HCT116 (cell line): ENCODE measurements at regions not wholly inside any gene's neighbourhood (a gene's known extent, or its start where the extent isn't known, plus 50 kb on each side); places are given as distances from the start of the nearest gene placed in this dataset.
"Not testable (repeated sequence)": the region's sequence is repeated elsewhere in the genome, so short reads cannot be mapped to it uniquely, and the experiment has no call there.

Experiments
- ATAC-seq: fragments of 200-7000 bp; cut with Tn5 transposase; 2 replicates; pipeline ENCODE4 v1.9.1; 2020; ENCODE audit warnings: mild to moderate bottlenecking, moderate library complexity
- BruUV-seq: library from RNA; stranded (reverse); fragments of 400-500 nt; replicated peaks from 2 replicates; lab custom pipeline; 2021; lab: Mats Ljungman, UMichigan
- CTCF ChIA-PET: fragments of 300-600 bp; sonication (Branson Sonifier 250); formaldehyde crosslinking; loops from one replicate; lab custom pipeline; 2021; ENCODE audit warnings: antibody characterized with exemption; lab: Charles Lee
- POLR2A ChIA-PET: fragments of 300-600, 350-600 bp; sonication (Branson Sonifier 250); formaldehyde crosslinking; loops from one replicate; lab custom pipeline; 2021; ENCODE audit warnings: antibody characterized with exemption; lab: Charles Lee
- RAD21 ChIA-PET, 2 experiments: fragments of 300-600 bp; sonication (Branson Sonifier 250); formaldehyde crosslinking; loops; one replicate each; lab custom pipeline; 2023; ENCODE audit warnings: low total read pairs in 2 of 2; ENCODE audit not compliant: uncharacterized antibody in 2 of 2, unreplicated experiment in 2 of 2, low non-redundant PET in 1 of 2; lab: Charles Lee
- DNase-seq: peaks from one replicate; pipeline ENCODE4 v3.0.0-alpha.2; 2010; ENCODE audit warnings: low read depth, low spot score
- H2AFZ ChIP-seq: fragments of 200-600 bp; shearing (Covaris generic), sonication (generic); 2 replicates; pipeline ENCODE4 v1.6.1; 2017; ENCODE audit warnings: low read depth, mixed run types, mixed read lengths, antibody characterized with exemption, low read length; ENCODE audit not compliant: poor library complexity, severe bottlenecking
- H3K27ac ChIP-seq: 2 replicates; pipeline ENCODE4 v1.5.1; 2012; ENCODE audit warnings: low read depth, low read length
- H3K27me3 ChIP-seq: fragments of 200-600 bp; sonication (generic); 2 replicates; pipeline ENCODE4 v1.6.1; 2016; ENCODE audit warnings: mixed run types, low read length, mixed read lengths; ENCODE audit not compliant: insufficient read depth
- H3K36me3 ChIP-seq, 2 experiments: fragments of 200-500 bp in 1 of 2; fragments of 200-600 bp in 1 of 2; sonication (Bioruptor generic) in 1 of 2; sonication (generic) in 1 of 2; 2 replicates each; pipeline versions ENCODE4 v1.5.1 to v1.6.1; 2014 to 2016; ENCODE audit warnings: low read length in 2 of 2, inconsistent platforms in 1 of 2, mixed read lengths in 1 of 2, mixed run types in 1 of 2; ENCODE audit not compliant: insufficient read depth in 2 of 2, control insufficient read depth in 1 of 2
- H3K4me1 ChIP-seq, 2 experiments: fragments of 200-600 bp in 1 of 2; sonication (generic) in 1 of 2; 2 replicates each; pipeline versions ENCODE4 v1.5.1 to v1.6.1; 2012 to 2017; ENCODE audit warnings: low read length in 2 of 2, inconsistent platforms in 1 of 2, mild to moderate bottlenecking in 1 of 2, mixed read lengths in 1 of 2, mixed run types in 1 of 2, moderate library complexity in 1 of 2; ENCODE audit not compliant: insufficient read depth in 2 of 2, control insufficient read depth in 1 of 2
- H3K4me2 ChIP-seq: fragments of 200-600 bp; sonication (generic); 2 replicates; pipeline ENCODE4 v1.6.1; 2017; ENCODE audit warnings: mixed run types, low read length, mixed read lengths
- H3K4me3 ChIP-seq, 2 experiments: fragments of 200-600 bp in 1 of 2; sonication (generic) in 1 of 2; replicated peaks in 1 of 2; 2 replicates each; pipeline ENCODE4 v1.5.1; 2011 to 2016; ENCODE audit warnings: low read length in 2 of 2, control low read depth in 1 of 2, low read depth in 1 of 2, mild to moderate bottlenecking in 1 of 2, mixed read lengths in 1 of 2, mixed run types in 1 of 2
- H3K79me2 ChIP-seq: fragments of 200-600 bp; sonication (generic); 2 replicates; pipeline ENCODE4 v1.6.1; 2017; ENCODE audit warnings: mild to moderate bottlenecking, mixed run types, low read length, moderate library complexity, mixed read lengths; ENCODE audit not compliant: insufficient read depth
- H3K9ac ChIP-seq: fragments of 200-600 bp; sonication (generic); 2 replicates; pipeline ENCODE4 v1.6.1; 2016; ENCODE audit warnings: low read length, mixed read lengths
- H3K9me2 ChIP-seq: fragments of 200-600 bp; sonication (generic), shearing (Covaris generic); 2 replicates; pipeline ENCODE4 v1.6.1; 2017; ENCODE audit warnings: mixed run types, mild to moderate bottlenecking, moderate library complexity; ENCODE audit not compliant: insufficient read depth
- H3K9me3 ChIP-seq, 2 experiments: fragments of 200-500 bp in 1 of 2; fragments of 200-600 bp in 1 of 2; sonication (Bioruptor generic) in 1 of 2; sonication (generic) in 1 of 2; 2 replicates each; pipeline ENCODE4 v1.6.1; 2014 to 2017; ENCODE audit warnings: low read length in 2 of 2, mixed read lengths in 2 of 2, inconsistent platforms in 1 of 2, low read depth in 1 of 2, mild to moderate bottlenecking in 1 of 2, mixed run types in 1 of 2, moderate library complexity in 1 of 2; ENCODE audit not compliant: control insufficient read depth in 1 of 2, insufficient read depth in 1 of 2
- H4K20me1 ChIP-seq: fragments of 200-600 bp; sonication (generic), shearing (Covaris generic); 2 replicates; pipeline ENCODE4 v1.6.1; 2017; ENCODE audit warnings: mixed run types, mild to moderate bottlenecking, moderate library complexity; ENCODE audit not compliant: insufficient read depth
- CTCF ChIP-seq, 3 experiments: fragments of 200-600 bp in 1 of 3; sonication (generic) in 1 of 3; IDR thresholded peaks in 2 of 3; conservative IDR thresholded peaks in 1 of 3; 2 replicates each; pipeline ENCODE4 v1.5.1; 2012 to 2017; ENCODE audit warnings: low read depth in 2 of 3, low read length in 2 of 3, antibody characterized with exemption in 1 of 3, borderline replicate concordance in 1 of 3, control low read depth in 1 of 3, mild to moderate bottlenecking in 1 of 3, mixed read lengths in 1 of 3, mixed run types in 1 of 3, moderate library complexity in 1 of 3; ENCODE audit not compliant: insufficient read depth in 1 of 3
- EZH2 ChIP-seq: fragments of 200-600 bp; sonication (generic); IDR thresholded peaks from 2 replicates; pipeline ENCODE4 v1.6.1; 2017; ENCODE audit warnings: antibody characterized with exemption, mixed run types
- FOSL1 ChIP-seq: IDR thresholded peaks from 2 replicates; pipeline ENCODE4 v1.6.1; 2012; ENCODE audit warnings: low read depth
- JUND ChIP-seq: IDR thresholded peaks from 2 replicates; pipeline ENCODE4 v1.6.1; 2012
- POLR2A ChIP-seq: IDR thresholded peaks from 2 replicates; pipeline ENCODE4 v1.7.0; 2011; ENCODE audit warnings: borderline replicate concordance; ENCODE audit not compliant: insufficient read depth, insufficient read length; ENCODE audit errors: extremely low read depth
- POLR2AphosphoS5 ChIP-seq: IDR thresholded peaks from 2 replicates; pipeline ENCODE4 v1.6.1; 2011; ENCODE audit warnings: mild to moderate bottlenecking, low read depth, low read length, moderate library complexity
- RAD21 ChIP-seq: IDR thresholded peaks from 2 replicates; pipeline ENCODE4 v1.6.1; 2012; ENCODE audit warnings: low read depth, mild to moderate bottlenecking
- REST ChIP-seq: IDR thresholded peaks from 2 replicates; pipeline ENCODE4 v1.6.1; 2012; ENCODE audit warnings: low read depth
- SP1 ChIP-seq: IDR thresholded peaks from 2 replicates; pipeline ENCODE4 v1.6.1; 2012; ENCODE audit warnings: low read depth
- TCF7L2 ChIP-seq: IDR thresholded peaks from 2 replicates; pipeline ENCODE4 v1.7.0; 2011; ENCODE audit warnings: borderline replicate concordance, inconsistent platforms; ENCODE audit not compliant: insufficient read depth, insufficient read length; ENCODE audit errors: extremely low read depth
- ZFX ChIP-seq: fragments of 450-650 bp; IDR thresholded peaks from 2 replicates; pipeline ENCODE4 v1.6.1; 2017
- intact Hi-C: fragments of 100-400 bp; cut with micrococcal nuclease; formaldehyde crosslinking; loops from 2 replicates; pipeline ENCODE4 v1.10.0; 2022

- H3K79me2 ChIP-seq, intact Hi-C loops, RAD21 ChIA-PET, H3K4me2 ChIP-seq, H2AFZ ChIP-seq, H3K9ac ChIP-seq, H4K20me1 ChIP-seq, DNase-seq, H3K27me3 ChIP-seq, H3K36me3 ChIP-seq, POLR2A ChIA-PET, BruUV-seq, ATAC-seq, H3K4me3 ChIP-seq, H3K4me1 ChIP-seq, H3K27ac ChIP-seq, CTCF ChIA-PET, H3K9me2 ChIP-seq: not testable (repeated sequence)
- peaks cover 11 to 12% of the 10 kb centered on the region in 2 experiments; a peak in 3 of 4 replicates for H3K9me3 ChIP-seq
Observed at GRCh38 chr9:102174202-102174601, 435.8 kb upstream of the GRIN3A start.

GRCh38 chr9:102164247-102164646 lies 425.8 kb upstream of the GRIN3A start:
- intact Hi-C loops, result no loop called here
- Histone ChIP-seq H2AFZ (no peak overlapping the region), H3K4me3 (no peak overlapping the region), H3K9me3 (peaks cover 0 to 9% of the 10 kb centered on the region in 2 experiments; a peak in 2 of 4 replicates), H3K79me2 (no peaks in the 10 kb centered on the region), H3K36me3 (no peaks in the 10 kb centered on the region), H3K4me2 (no peak overlapping the region), H3K27ac (no peak overlapping the region), H3K9me2 (no peaks in the 10 kb centered on the region), H3K27me3 (no peaks in the 10 kb centered on the region), H4K20me1 (no peaks in the 10 kb centered on the region), H3K4me1 (no peaks in the 10 kb centered on the region), H3K9ac (no peak overlapping the region)
- TF ChIP-seq JUND, result no peak
- no peak for TF ChIP-seq FOSL1
- no peak for TF ChIP-seq EZH2
- TF ChIP-seq POLR2A, result no peak
- TF ChIP-seq REST, result no peak
- TF ChIP-seq ZFX, result no peak
- TF ChIP-seq RAD21, result no peak
- no peak for TF ChIP-seq CTCF (IDR thresholded peaks at IDR 0.05 in 2 of 3, conservative IDR thresholded peaks at IDR 0.05 in 1 of 3; ENCODE audit: borderline replicate concordance in 1 of 3, insufficient read depth in 1 of 3, low read depth in 2 of 3, low read length in 2 of 3)
- no peak for TF ChIP-seq POLR2AphosphoS5
- TF ChIP-seq SP1, result no peak
- TF ChIP-seq TCF7L2, result no peak
- no TSS peak for BruUV-seq
- ChIA-PET POLR2A (no interaction called here), RAD21 (no interaction called here), CTCF (no interaction called here)
- no peak for DNase-seq
- ATAC-seq, result no peak
